HCT116 (cell line): ENCODE measurements at regions not wholly inside any gene's neighbourhood (a gene's known extent, or its start where the extent isn't known, plus 50 kb on each side); places are given as distances from the start of the nearest gene placed in this dataset.

Source experiments
- ATAC-seq: fragments of 200-7000 bp; cut with Tn5 transposase; 2 replicates; pipeline ENCODE4 v1.9.1; 2020; ENCODE audit warnings: mild to moderate bottlenecking, moderate library complexity
- BruUV-seq: library from RNA; stranded (reverse); fragments of 400-500 nt; replicated peaks from 2 replicates; lab custom pipeline; 2021; lab: Mats Ljungman, UMichigan
- CTCF ChIA-PET: fragments of 300-600 bp; sonication (Branson Sonifier 250); formaldehyde crosslinking; loops from one replicate; lab custom pipeline; 2021; ENCODE audit warnings: antibody characterized with exemption; lab: Charles Lee
- POLR2A ChIA-PET: fragments of 300-600, 350-600 bp; sonication (Branson Sonifier 250); formaldehyde crosslinking; loops from one replicate; lab custom pipeline; 2021; ENCODE audit warnings: antibody characterized with exemption; lab: Charles Lee
- RAD21 ChIA-PET, 2 experiments: fragments of 300-600 bp; sonication (Branson Sonifier 250); formaldehyde crosslinking; loops; one replicate each; lab custom pipeline; 2023; ENCODE audit warnings: low total read pairs in 2 of 2; ENCODE audit not compliant: uncharacterized antibody in 2 of 2, unreplicated experiment in 2 of 2, low non-redundant PET in 1 of 2; lab: Charles Lee
- DNase-seq: peaks from one replicate; pipeline ENCODE4 v3.0.0-alpha.2; 2010; ENCODE audit warnings: low read depth, low spot score
- H2AFZ ChIP-seq: fragments of 200-600 bp; shearing (Covaris generic), sonication (generic); 2 replicates; pipeline ENCODE4 v1.6.1; 2017; ENCODE audit warnings: low read depth, mixed run types, mixed read lengths, antibody characterized with exemption, low read length; ENCODE audit not compliant: poor library complexity, severe bottlenecking
- H3K27ac ChIP-seq: 2 replicates; pipeline ENCODE4 v1.5.1; 2012; ENCODE audit warnings: low read depth, low read length
- H3K27me3 ChIP-seq: fragments of 200-600 bp; sonication (generic); 2 replicates; pipeline ENCODE4 v1.6.1; 2016; ENCODE audit warnings: mixed run types, low read length, mixed read lengths; ENCODE audit not compliant: insufficient read depth
- H3K36me3 ChIP-seq, 2 experiments: fragments of 200-500 bp in 1 of 2; fragments of 200-600 bp in 1 of 2; sonication (Bioruptor generic) in 1 of 2; sonication (generic) in 1 of 2; 2 replicates each; pipeline versions ENCODE4 v1.5.1 to v1.6.1; 2014 to 2016; ENCODE audit warnings: low read length in 2 of 2, inconsistent platforms in 1 of 2, mixed read lengths in 1 of 2, mixed run types in 1 of 2; ENCODE audit not compliant: insufficient read depth in 2 of 2, control insufficient read depth in 1 of 2
- H3K4me1 ChIP-seq, 2 experiments: fragments of 200-600 bp in 1 of 2; sonication (generic) in 1 of 2; 2 replicates each; pipeline versions ENCODE4 v1.5.1 to v1.6.1; 2012 to 2017; ENCODE audit warnings: low read length in 2 of 2, inconsistent platforms in 1 of 2, mild to moderate bottlenecking in 1 of 2, mixed read lengths in 1 of 2, mixed run types in 1 of 2, moderate library complexity in 1 of 2; ENCODE audit not compliant: insufficient read depth in 2 of 2, control insufficient read depth in 1 of 2
- H3K4me2 ChIP-seq: fragments of 200-600 bp; sonication (generic); 2 replicates; pipeline ENCODE4 v1.6.1; 2017; ENCODE audit warnings: mixed run types, low read length, mixed read lengths
- H3K4me3 ChIP-seq, 2 experiments: fragments of 200-600 bp in 1 of 2; sonication (generic) in 1 of 2; replicated peaks in 1 of 2; 2 replicates each; pipeline ENCODE4 v1.5.1; 2011 to 2016; ENCODE audit warnings: low read length in 2 of 2, control low read depth in 1 of 2, low read depth in 1 of 2, mild to moderate bottlenecking in 1 of 2, mixed read lengths in 1 of 2, mixed run types in 1 of 2
- H3K79me2 ChIP-seq: fragments of 200-600 bp; sonication (generic); 2 replicates; pipeline ENCODE4 v1.6.1; 2017; ENCODE audit warnings: mild to moderate bottlenecking, mixed run types, low read length, moderate library complexity, mixed read lengths; ENCODE audit not compliant: insufficient read depth
- H3K9ac ChIP-seq: fragments of 200-600 bp; sonication (generic); 2 replicates; pipeline ENCODE4 v1.6.1; 2016; ENCODE audit warnings: low read length, mixed read lengths
- H3K9me2 ChIP-seq: fragments of 200-600 bp; sonication (generic), shearing (Covaris generic); 2 replicates; pipeline ENCODE4 v1.6.1; 2017; ENCODE audit warnings: mixed run types, mild to moderate bottlenecking, moderate library complexity; ENCODE audit not compliant: insufficient read depth
- H3K9me3 ChIP-seq, 2 experiments: fragments of 200-500 bp in 1 of 2; fragments of 200-600 bp in 1 of 2; sonication (Bioruptor generic) in 1 of 2; sonication (generic) in 1 of 2; 2 replicates each; pipeline ENCODE4 v1.6.1; 2014 to 2017; ENCODE audit warnings: low read length in 2 of 2, mixed read lengths in 2 of 2, inconsistent platforms in 1 of 2, low read depth in 1 of 2, mild to moderate bottlenecking in 1 of 2, mixed run types in 1 of 2, moderate library complexity in 1 of 2; ENCODE audit not compliant: control insufficient read depth in 1 of 2, insufficient read depth in 1 of 2
- H4K20me1 ChIP-seq: fragments of 200-600 bp; sonication (generic), shearing (Covaris generic); 2 replicates; pipeline ENCODE4 v1.6.1; 2017; ENCODE audit warnings: mixed run types, mild to moderate bottlenecking, moderate library complexity; ENCODE audit not compliant: insufficient read depth
- CBX3 ChIP-seq: IDR thresholded peaks from 2 replicates; pipeline ENCODE4 v1.6.1; 2012; ENCODE audit warnings: low read depth
- CEBPB ChIP-seq: IDR thresholded peaks from 2 replicates; pipeline ENCODE4 v1.6.1; 2012; ENCODE audit warnings: low read depth
- EGR1 ChIP-seq: IDR thresholded peaks from 2 replicates; pipeline ENCODE4 v1.6.1; 2012; ENCODE audit warnings: low read depth
- ELF1 ChIP-seq: IDR thresholded peaks from 2 replicates; pipeline ENCODE4 v1.6.1; 2012; ENCODE audit warnings: low read depth, borderline replicate concordance
- EZH2phosphoT487 ChIP-seq: fragments of 200-600 bp; IDR thresholded peaks from 2 replicates; pipeline ENCODE4 v1.6.1; 2018; ENCODE audit warnings: antibody characterized with exemption, borderline replicate concordance
- FOSL1 ChIP-seq: IDR thresholded peaks from 2 replicates; pipeline ENCODE4 v1.6.1; 2012; ENCODE audit warnings: low read depth
- POLR2A ChIP-seq: IDR thresholded peaks from 2 replicates; pipeline ENCODE4 v1.7.0; 2011; ENCODE audit warnings: borderline replicate concordance; ENCODE audit not compliant: insufficient read depth, insufficient read length; ENCODE audit errors: extremely low read depth
- RAD21 ChIP-seq: IDR thresholded peaks from 2 replicates; pipeline ENCODE4 v1.6.1; 2012; ENCODE audit warnings: low read depth, mild to moderate bottlenecking
- SIN3A ChIP-seq: IDR thresholded peaks from 2 replicates; pipeline ENCODE4 v1.6.1; 2012; ENCODE audit warnings: low read depth
- SP1 ChIP-seq: IDR thresholded peaks from 2 replicates; pipeline ENCODE4 v1.6.1; 2012; ENCODE audit warnings: low read depth
- TCF7L2 ChIP-seq: IDR thresholded peaks from 2 replicates; pipeline ENCODE4 v1.7.0; 2011; ENCODE audit warnings: borderline replicate concordance, inconsistent platforms; ENCODE audit not compliant: insufficient read depth, insufficient read length; ENCODE audit errors: extremely low read depth
- YY1 ChIP-seq: IDR thresholded peaks from 2 replicates; pipeline ENCODE4 v1.6.1; 2011; ENCODE audit warnings: low read length, low read depth, moderate library complexity, mild to moderate bottlenecking; ENCODE audit not compliant: insufficient replicate concordance; ENCODE audit errors: extremely low read depth
- ZNF274 ChIP-seq: fragments of 200-500 bp; sonication (Bioruptor generic); IDR thresholded peaks from 2 replicates; pipeline ENCODE4 v1.6.1; 2014; ENCODE audit warnings: mild to moderate bottlenecking, low read depth, low read length, inconsistent platforms
- intact Hi-C: fragments of 100-400 bp; cut with micrococcal nuclease; formaldehyde crosslinking; loops from 2 replicates; pipeline ENCODE4 v1.10.0; 2022
- TF ChIP-seq, protein P1 (sequence below): IDR thresholded peaks from 2 replicates; pipeline ENCODE4 v1.6.1; 2011; ENCODE audit warnings: mild to moderate bottlenecking, low read length, moderate library complexity; ENCODE audit not compliant: insufficient replicate concordance; ENCODE audit errors: extremely low read depth
- TF ChIP-seq, protein P2 (sequence below): IDR thresholded peaks from 2 replicates; pipeline ENCODE4 v1.6.1; 2012; ENCODE audit warnings: low read depth
- TF ChIP-seq, protein P3 (sequence below): IDR thresholded peaks from 2 replicates; pipeline ENCODE4 v1.6.1; 2012

DNA sequence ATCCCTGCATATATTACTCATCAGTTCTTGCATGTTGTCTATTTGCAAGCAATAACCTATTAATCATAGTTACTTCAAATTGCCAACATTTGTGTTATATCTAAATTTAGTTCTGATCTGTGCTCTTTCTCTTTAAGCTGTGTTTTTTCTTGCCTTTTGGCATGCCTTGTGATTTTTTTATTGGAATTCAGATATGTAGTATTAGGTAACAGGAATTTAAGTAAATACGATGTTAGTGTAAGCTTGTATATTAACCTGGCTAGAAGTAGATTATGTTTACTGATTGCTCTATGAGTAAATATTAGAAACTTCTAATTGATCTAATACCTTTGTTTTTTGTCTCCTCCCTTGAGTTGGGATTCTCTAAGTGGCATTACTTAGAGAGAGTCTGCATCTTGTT is 718.9 kb upstream of the POT1 start:
- Histone ChIP-seq H4K20me1 (no peaks in the 10 kb centered on the region), H3K4me3 (no peak overlapping the region), H3K36me3 (no peaks in the 10 kb centered on the region), H3K9me3 (no peaks in the 10 kb centered on the region), H3K79me2 (no peaks in the 10 kb centered on the region), H3K27me3 (no peaks in the 10 kb centered on the region), H3K4me1 (no peaks in the 10 kb centered on the region), H3K27ac (no peak overlapping the region), H2AFZ (no peak overlapping the region), H3K9me2 (no peaks in the 10 kb centered on the region), H3K4me2 (no peak overlapping the region), H3K9ac (no peak overlapping the region)
- ChIA-PET POLR2A (no interaction called here), RAD21 (no interaction called here), CTCF (no interaction called here)
- TF ChIP-seq ELF1, result no peak
- no peak for TF ChIP-seq FOSL1
- TF ChIP-seq POLR2A, result no peak
- no peak for TF ChIP-seq CEBPB
- no peak for TF ChIP-seq EGR1
- no peak for TF ChIP-seq TCF7L2
- no peak for TF ChIP-seq RAD21
- ATAC-seq (no peak), DNase-seq (no peak)
- intact Hi-C loops, result no loop called here
- BruUV-seq, result no TSS peak

DNA sequence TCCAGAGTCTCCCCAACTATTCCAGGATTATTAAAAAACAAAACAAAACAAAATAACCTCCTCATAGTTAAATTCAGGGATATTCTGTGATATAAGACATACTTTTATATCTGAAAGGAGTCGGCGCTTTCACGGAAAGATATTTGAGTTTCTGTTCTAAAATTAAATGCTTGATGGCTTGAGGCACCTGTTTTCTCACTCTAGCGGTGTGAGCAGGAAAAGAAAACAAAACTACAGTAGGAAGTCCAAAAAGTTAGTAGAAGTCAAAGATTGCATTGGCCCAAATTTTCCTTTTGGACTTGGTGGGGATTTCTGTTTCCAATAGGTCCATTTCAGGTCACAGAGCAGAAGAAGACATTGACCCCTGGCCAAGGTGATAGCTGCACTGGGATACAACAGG is 716.1 kb upstream of the POT1 start:
- Histone ChIP-seq H3K79me2 (no peaks in the 10 kb centered on the region), H3K27me3 (no peaks in the 10 kb centered on the region), H3K9me3 (no peaks in the 10 kb centered on the region), H3K27ac (no peak overlapping the region), H3K36me3 (no peaks in the 10 kb centered on the region), H3K9me2 (no peaks in the 10 kb centered on the region), H3K4me1 (no peaks in the 10 kb centered on the region), H4K20me1 (no peaks in the 10 kb centered on the region), H3K4me2 (no peak overlapping the region), H3K9ac (no peak overlapping the region), H3K4me3 (no peak overlapping the region), H2AFZ (no peak overlapping the region)
- ChIA-PET RAD21 (no interaction called here), POLR2A (no interaction called here), CTCF (no interaction called here)
- DNase-seq (no peak), ATAC-seq (no peak)
- intact Hi-C loops, result no loop called here
- BruUV-seq, result no TSS peak
- no peak for TF ChIP-seq TCF7L2
- no peak for TF ChIP-seq SP1
- TF ChIP-seq, protein P1, sequence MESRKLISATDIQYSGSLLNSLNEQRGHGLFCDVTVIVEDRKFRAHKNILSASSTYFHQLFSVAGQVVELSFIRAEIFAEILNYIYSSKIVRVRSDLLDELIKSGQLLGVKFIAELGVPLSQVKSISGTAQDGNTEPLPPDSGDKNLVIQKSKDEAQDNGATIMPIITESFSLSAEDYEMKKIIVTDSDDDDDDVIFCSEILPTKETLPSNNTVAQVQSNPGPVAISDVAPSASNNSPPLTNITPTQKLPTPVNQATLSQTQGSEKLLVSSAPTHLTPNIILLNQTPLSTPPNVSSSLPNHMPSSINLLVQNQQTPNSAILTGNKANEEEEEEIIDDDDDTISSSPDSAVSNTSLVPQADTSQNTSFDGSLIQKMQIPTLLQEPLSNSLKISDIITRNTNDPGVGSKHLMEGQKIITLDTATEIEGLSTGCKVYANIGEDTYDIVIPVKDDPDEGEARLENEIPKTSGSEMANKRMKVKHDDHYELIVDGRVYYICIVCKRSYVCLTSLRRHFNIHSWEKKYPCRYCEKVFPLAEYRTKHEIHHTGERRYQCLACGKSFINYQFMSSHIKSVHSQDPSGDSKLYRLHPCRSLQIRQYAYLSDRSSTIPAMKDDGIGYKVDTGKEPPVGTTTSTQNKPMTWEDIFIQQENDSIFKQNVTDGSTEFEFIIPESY, result no peak
- no peak for TF ChIP-seq RAD21
- no peak for TF ChIP-seq FOSL1
- no peak for TF ChIP-seq EZH2phosphoT487
- no peak for TF ChIP-seq SIN3A
- no peak for TF ChIP-seq EGR1
- TF ChIP-seq ZNF274, result no peak
- TF ChIP-seq CEBPB, result no peak
- TF ChIP-seq YY1, result no peak
- no peak for TF ChIP-seq CBX3
- TF ChIP-seq, protein P2, sequence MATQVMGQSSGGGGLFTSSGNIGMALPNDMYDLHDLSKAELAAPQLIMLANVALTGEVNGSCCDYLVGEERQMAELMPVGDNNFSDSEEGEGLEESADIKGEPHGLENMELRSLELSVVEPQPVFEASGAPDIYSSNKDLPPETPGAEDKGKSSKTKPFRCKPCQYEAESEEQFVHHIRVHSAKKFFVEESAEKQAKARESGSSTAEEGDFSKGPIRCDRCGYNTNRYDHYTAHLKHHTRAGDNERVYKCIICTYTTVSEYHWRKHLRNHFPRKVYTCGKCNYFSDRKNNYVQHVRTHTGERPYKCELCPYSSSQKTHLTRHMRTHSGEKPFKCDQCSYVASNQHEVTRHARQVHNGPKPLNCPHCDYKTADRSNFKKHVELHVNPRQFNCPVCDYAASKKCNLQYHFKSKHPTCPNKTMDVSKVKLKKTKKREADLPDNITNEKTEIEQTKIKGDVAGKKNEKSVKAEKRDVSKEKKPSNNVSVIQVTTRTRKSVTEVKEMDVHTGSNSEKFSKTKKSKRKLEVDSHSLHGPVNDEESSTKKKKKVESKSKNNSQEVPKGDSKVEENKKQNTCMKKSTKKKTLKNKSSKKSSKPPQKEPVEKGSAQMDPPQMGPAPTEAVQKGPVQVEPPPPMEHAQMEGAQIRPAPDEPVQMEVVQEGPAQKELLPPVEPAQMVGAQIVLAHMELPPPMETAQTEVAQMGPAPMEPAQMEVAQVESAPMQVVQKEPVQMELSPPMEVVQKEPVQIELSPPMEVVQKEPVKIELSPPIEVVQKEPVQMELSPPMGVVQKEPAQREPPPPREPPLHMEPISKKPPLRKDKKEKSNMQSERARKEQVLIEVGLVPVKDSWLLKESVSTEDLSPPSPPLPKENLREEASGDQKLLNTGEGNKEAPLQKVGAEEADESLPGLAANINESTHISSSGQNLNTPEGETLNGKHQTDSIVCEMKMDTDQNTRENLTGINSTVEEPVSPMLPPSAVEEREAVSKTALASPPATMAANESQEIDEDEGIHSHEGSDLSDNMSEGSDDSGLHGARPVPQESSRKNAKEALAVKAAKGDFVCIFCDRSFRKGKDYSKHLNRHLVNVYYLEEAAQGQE, result no peak
- no peak for TF ChIP-seq POLR2A
- TF ChIP-seq, protein P3, sequence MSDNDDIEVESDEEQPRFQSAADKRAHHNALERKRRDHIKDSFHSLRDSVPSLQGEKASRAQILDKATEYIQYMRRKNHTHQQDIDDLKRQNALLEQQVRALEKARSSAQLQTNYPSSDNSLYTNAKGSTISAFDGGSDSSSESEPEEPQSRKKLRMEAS, result no peak
